ENCODE measurements at regions not wholly inside any gene's neighbourhood (a gene's known extent, or its start where the extent isn't known, plus 50 kb on each side); places are given as distances from the start of the nearest gene placed in this dataset.

DNA sequence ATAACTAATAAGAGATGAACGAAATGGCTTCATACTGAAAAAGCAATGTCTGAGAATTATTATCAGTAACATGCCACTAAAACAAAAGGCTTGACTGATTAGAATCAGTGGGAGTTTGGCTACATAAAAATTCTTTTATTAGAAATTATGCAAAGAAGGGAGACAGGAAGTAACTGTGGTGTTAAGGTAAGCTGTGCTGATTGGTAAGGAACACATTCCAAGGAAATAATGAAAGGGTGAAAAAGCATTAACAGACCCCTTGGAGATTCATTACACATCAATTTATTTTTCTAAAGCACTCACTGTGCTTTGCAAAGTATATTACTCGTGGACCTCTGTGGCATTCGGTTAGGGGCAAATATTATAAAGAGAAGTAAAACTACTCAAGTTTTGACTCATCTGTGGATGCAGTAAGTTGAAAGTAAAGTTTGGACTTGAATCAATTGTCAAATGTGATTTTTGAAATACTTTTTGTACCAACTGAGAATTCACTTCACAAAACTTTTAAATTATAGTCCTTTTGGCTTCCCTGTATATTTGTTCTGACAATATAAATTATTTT, 176.1 kb upstream of the ZPLD1 start:
- Mint-ChIP-seq H3K27ac (no peak overlapping the region), H3K9me3 (no peaks in the 10 kb centered on the region), H3K4me1 (no peaks in the 10 kb centered on the region), H3K4me3 (no peak overlapping the region), H3K27me3 (peaks cover 16% of the 10 kb centered on the region), H3K36me3 (no peaks in the 10 kb centered on the region)
- no peak overlapping the region for H3K27ac ChIP-seq (ENCODE audit: insufficient read depth, low read length, poor library complexity, severe bottlenecking)
- H3K4me1 ChIP-seq (ENCODE audit: control insufficient read depth, insufficient read depth, low read length, poor library complexity, severe bottlenecking), result no peaks in the 10 kb centered on the region
- H3K27me3 ChIP-seq (ENCODE audit: control insufficient read depth, insufficient read depth, low read length), result peaks cover 4% of the 10 kb centered on the region
- H3K36me3 ChIP-seq (ENCODE audit: control insufficient read depth, insufficient read depth, low read length), result no peaks in the 10 kb centered on the region
- H3K4me3 ChIP-seq (ENCODE audit: low read depth, low read length), result no peak overlapping the region
- DNase-seq (no peak), ATAC-seq (ENCODE audit: low read depth in 2 of 2) (no peak)
- H3K9me3 ChIP-seq (ENCODE audit: control insufficient read depth in 2 of 2, low read length in 2 of 2), result no peaks in the 10 kb centered on the region

DNA sequence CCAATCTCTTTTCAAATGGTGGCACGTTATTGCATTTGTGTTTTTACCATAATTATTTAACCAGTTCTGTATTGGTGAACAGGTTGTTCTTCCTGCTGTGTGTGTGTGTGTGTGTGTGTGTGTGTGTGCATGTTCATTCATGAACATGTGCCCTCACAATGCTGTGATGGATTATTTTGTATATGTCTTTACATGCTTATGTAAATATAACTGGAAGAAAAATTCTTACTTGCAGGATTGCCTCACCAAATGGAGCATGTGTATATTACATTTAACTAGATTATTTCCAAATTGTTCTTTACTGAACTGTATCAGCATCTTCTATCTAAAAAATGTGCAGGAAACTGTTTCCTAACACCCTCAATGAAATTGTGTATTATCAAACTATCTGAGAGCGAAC, 175.2 kb upstream of the ZPLD1 start:
- Mint-ChIP-seq H3K27ac (no peak overlapping the region), H3K4me1 (no peaks in the 10 kb centered on the region), H3K9me3 (peaks cover 0 to under 1% (median 0%) of the 10 kb centered on the region in 7 donors), H3K4me3 (no peak overlapping the region), H3K36me3 (no peaks in the 10 kb centered on the region), H3K27me3 (peaks cover 21% of the 10 kb centered on the region)
- H3K27ac ChIP-seq (ENCODE audit: insufficient read depth, low read length, poor library complexity, severe bottlenecking), result no peak overlapping the region
- no peak for DNase-seq
- no peak overlapping the region for H3K4me3 ChIP-seq (ENCODE audit: low read depth, low read length)
- no peaks in the 10 kb centered on the region for H3K27me3 ChIP-seq (ENCODE audit: control insufficient read depth, insufficient read depth, low read length)
- ATAC-seq (ENCODE audit: low read depth in 2 of 2), result no peak
- no peaks in the 10 kb centered on the region for H3K36me3 ChIP-seq (ENCODE audit: control insufficient read depth, insufficient read depth, low read length)
- no peaks in the 10 kb centered on the region for H3K4me1 ChIP-seq (ENCODE audit: control insufficient read depth, insufficient read depth, low read length, poor library complexity, severe bottlenecking)
- no peaks in the 10 kb centered on the region for H3K9me3 ChIP-seq (ENCODE audit: control insufficient read depth in 2 of 2, low read length in 2 of 2)

DNA sequence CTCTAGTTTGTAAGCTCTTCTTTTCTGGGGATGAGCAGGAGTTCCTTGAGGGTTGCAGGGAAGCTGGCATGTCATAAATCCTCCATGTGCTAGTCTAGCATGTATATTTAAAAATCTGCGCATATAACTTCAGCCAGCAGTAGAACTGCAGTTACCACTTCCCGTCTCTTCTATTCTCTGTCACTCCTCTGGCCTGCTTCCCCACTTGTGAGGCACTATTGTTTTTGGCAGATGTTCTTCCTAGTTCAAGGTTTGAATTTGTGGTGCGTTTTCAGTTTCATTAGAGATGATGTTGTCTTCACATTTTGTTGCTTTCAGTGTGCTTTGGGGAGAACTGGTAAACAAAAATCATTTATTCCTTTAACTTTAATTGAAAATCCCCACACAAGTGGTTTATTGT, 169.1 kb upstream of the ZPLD1 start:
- Histone ChIP-seq H3K27ac (ENCODE audit: insufficient read depth, low read length, poor library complexity, severe bottlenecking) (no peak overlapping the region), H3K4me1 (ENCODE audit: control insufficient read depth, insufficient read depth, low read length, poor library complexity, severe bottlenecking) (no peaks in the 10 kb centered on the region), H3K27me3 (ENCODE audit: control insufficient read depth, insufficient read depth, low read length) (peaks cover 6% of the 10 kb centered on the region), H3K4me3 (ENCODE audit: low read depth, low read length) (no peak overlapping the region), H3K36me3 (ENCODE audit: control insufficient read depth, insufficient read depth, low read length) (no peaks in the 10 kb centered on the region), H3K9me3 (ENCODE audit: control insufficient read depth in 2 of 2, low read length in 2 of 2) (no peaks in the 10 kb centered on the region)
- Mint-ChIP-seq H3K4me3 (no peak overlapping the region), H3K27ac (no peak overlapping the region), H3K4me1 (no peaks in the 10 kb centered on the region), H3K27me3 (peaks cover 12% of the 10 kb centered on the region), H3K9me3 (peaks cover 0 to 3% (median 0%) of the 10 kb centered on the region in 7 donors), H3K36me3 (no peaks in the 10 kb centered on the region)
- ATAC-seq (ENCODE audit: low read depth in 2 of 2), result no peak
- no peak for DNase-seq

DNA sequence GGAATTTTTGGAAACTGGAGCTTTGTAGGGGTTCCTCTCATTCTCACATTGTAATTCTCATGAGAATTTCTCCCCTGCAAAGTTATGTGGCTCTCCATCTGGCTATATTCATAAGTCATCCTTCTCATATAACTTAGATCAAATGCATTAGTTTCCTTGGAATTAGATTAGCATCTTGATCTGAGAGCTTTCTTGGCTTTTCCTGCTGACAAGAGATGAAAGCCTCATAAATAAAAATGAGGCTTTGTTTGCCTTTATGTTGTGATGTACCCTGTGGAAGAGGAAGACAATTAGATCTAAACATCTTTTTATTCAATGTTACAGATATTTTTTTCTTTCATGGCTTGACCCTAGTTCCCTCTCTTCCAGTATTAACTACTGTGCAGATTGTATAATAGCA, 165.4 kb upstream of the ZPLD1 start:
- Histone ChIP-seq H3K27ac (ENCODE audit: insufficient read depth, low read length, poor library complexity, severe bottlenecking) (no peak overlapping the region), H3K27me3 (ENCODE audit: control insufficient read depth, insufficient read depth, low read length) (peaks cover 6% of the 10 kb centered on the region), H3K36me3 (ENCODE audit: control insufficient read depth, insufficient read depth, low read length) (no peaks in the 10 kb centered on the region), H3K4me3 (ENCODE audit: low read depth, low read length) (no peak overlapping the region), H3K9me3 (ENCODE audit: control insufficient read depth in 2 of 2, low read length in 2 of 2) (no peaks in the 10 kb centered on the region), H3K4me1 (ENCODE audit: control insufficient read depth, insufficient read depth, low read length, poor library complexity, severe bottlenecking) (no peaks in the 10 kb centered on the region)
- DNase-seq (no peak), ATAC-seq (ENCODE audit: low read depth in 2 of 2) (no peak)
- Mint-ChIP-seq H3K27ac (no peak overlapping the region), H3K4me1 (no peaks in the 10 kb centered on the region), H3K9me3 (peaks cover 0 to 5% (median 2%) of the 10 kb centered on the region in 7 donors), H3K4me3 (no peak overlapping the region), H3K36me3 (no peaks in the 10 kb centered on the region), H3K27me3 (peaks cover 10% of the 10 kb centered on the region)

DNA sequence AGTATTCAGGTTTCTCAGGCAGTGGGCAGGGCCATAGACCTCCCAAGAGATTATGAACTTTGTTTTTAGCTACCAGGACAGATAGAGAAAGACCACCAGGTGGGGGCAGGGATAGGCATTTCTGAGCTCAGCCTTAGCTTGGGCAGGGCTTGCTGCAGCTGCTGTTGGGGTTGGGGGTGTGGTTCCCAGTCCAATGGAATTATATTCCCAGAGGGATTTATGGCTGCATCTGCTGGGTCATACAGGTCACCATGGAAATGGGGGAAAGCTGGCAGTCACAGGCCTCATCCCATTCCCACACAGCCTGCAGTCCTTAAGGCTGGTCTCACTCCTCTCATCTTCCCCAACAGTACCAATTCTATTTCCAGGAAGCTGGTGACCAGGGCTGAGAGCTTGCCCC, 144.6 kb upstream of the ZPLD1 start:
- no peak for ATAC-seq (ENCODE audit: low read depth in 2 of 2)
- no peaks in the 10 kb centered on the region for H3K9me3 ChIP-seq (ENCODE audit: control insufficient read depth in 2 of 2, low read length in 2 of 2)
- H3K27me3 Mint-ChIP-seq, result peaks cover 7% of the 10 kb centered on the region
- H3K36me3 ChIP-seq (ENCODE audit: control insufficient read depth, insufficient read depth, low read length), result no peaks in the 10 kb centered on the region
- H3K4me1 ChIP-seq (ENCODE audit: control insufficient read depth, insufficient read depth, low read length, poor library complexity, severe bottlenecking), result no peaks in the 10 kb centered on the region
- no peak for DNase-seq
- no peaks in the 10 kb centered on the region for H3K27me3 ChIP-seq (ENCODE audit: control insufficient read depth, insufficient read depth, low read length)
- no peak overlapping the region for H3K4me3 Mint-ChIP-seq
- H3K4me1 Mint-ChIP-seq, result no peaks in the 10 kb centered on the region
- H3K9me3 Mint-ChIP-seq, result peaks cover 0 to 14% (median 4%) of the 10 kb centered on the region in 7 donors
- H3K4me3 ChIP-seq (ENCODE audit: low read depth, low read length), result no peak overlapping the region
- H3K27ac ChIP-seq (ENCODE audit: insufficient read depth, low read length, poor library complexity, severe bottlenecking), result no peak overlapping the region
- no peaks in the 10 kb centered on the region for H3K36me3 Mint-ChIP-seq
- H3K27ac Mint-ChIP-seq, result no peak overlapping the region

DNA sequence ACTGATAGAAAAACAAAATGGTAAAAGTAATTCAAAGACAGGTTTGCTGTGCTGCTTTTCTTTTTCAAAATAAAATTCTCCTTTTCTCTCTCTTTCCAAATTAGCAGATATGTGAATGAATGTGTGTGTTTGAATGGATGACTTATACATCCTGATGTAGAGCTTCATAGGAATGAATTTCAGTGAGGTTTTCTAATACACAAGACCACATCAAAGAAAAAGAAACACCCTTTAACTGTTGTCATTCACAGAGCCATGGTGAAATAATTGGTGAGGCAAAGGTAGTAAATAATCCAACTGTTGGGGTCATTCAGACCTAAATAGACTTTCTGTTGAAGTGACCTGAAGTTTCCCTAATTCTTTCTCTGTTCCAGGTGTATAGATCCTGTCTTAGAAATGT, 139.1 kb upstream of the ZPLD1 start:
- H3K4me1 Mint-ChIP-seq, result no peaks in the 10 kb centered on the region
- no peaks in the 10 kb centered on the region for H3K36me3 Mint-ChIP-seq
- no peak overlapping the region for H3K4me3 Mint-ChIP-seq
- ATAC-seq (ENCODE audit: low read depth in 2 of 2), result no peak
- Histone ChIP-seq H3K9me3 (ENCODE audit: control insufficient read depth in 2 of 2, low read length in 2 of 2) (no peaks in the 10 kb centered on the region), H3K36me3 (ENCODE audit: control insufficient read depth, insufficient read depth, low read length) (no peaks in the 10 kb centered on the region), H3K27ac (ENCODE audit: insufficient read depth, low read length, poor library complexity, severe bottlenecking) (no peak overlapping the region), H3K27me3 (ENCODE audit: control insufficient read depth, insufficient read depth, low read length) (no peaks in the 10 kb centered on the region), H3K4me3 (ENCODE audit: low read depth, low read length) (no peak overlapping the region), H3K4me1 (ENCODE audit: control insufficient read depth, insufficient read depth, low read length, poor library complexity, severe bottlenecking) (no peaks in the 10 kb centered on the region)
- peak in 1 of 3 donors; percentile 1 for DNase-seq
- H3K27ac Mint-ChIP-seq, result no peak overlapping the region
- peaks cover 9% of the 10 kb centered on the region for H3K27me3 Mint-ChIP-seq
- peaks cover 0 to 3% (median 0%) of the 10 kb centered on the region in 7 donors for H3K9me3 Mint-ChIP-seq

DNA sequence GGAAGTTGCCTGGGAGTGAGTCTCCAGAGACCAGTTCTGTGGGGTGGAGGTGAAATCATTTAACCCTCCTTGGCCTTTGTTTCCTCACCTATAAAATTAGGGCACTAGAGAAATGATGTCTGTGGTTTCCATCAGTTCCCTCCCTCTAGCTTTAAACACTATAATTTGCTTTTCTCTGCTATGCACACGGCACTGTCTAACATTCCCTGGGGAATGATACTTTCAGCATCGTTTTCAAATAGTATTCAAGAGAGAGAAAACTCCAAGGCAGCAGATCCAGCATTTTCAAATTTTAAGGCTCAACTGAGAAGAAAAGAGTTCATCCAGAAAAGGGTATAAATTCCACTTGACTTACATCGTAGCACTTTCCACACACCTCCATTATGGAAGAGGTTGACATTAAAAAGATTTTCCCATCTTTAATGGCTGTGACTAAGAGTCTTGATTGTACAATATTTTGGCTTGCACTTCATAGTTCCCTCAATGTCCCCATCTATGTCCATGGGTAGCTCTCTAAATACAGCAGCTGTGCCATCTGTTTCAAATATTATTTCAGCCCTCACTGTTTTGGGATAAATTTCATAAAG, 137.7 kb upstream of the ZPLD1 start:
- Histone ChIP-seq H3K27me3 (ENCODE audit: control insufficient read depth, insufficient read depth, low read length) (no peaks in the 10 kb centered on the region), H3K4me3 (ENCODE audit: low read depth, low read length) (no peak overlapping the region), H3K4me1 (ENCODE audit: control insufficient read depth, insufficient read depth, low read length, poor library complexity, severe bottlenecking) (no peaks in the 10 kb centered on the region), H3K27ac (ENCODE audit: insufficient read depth, low read length, poor library complexity, severe bottlenecking) (no peak overlapping the region), H3K36me3 (ENCODE audit: control insufficient read depth, insufficient read depth, low read length) (no peaks in the 10 kb centered on the region), H3K9me3 (ENCODE audit: control insufficient read depth in 2 of 2, low read length in 2 of 2) (no peaks in the 10 kb centered on the region)
- Mint-ChIP-seq H3K27me3 (peaks cover 11% of the 10 kb centered on the region), H3K4me1 (no peaks in the 10 kb centered on the region), H3K4me3 (no peak overlapping the region), H3K27ac (no peak overlapping the region), H3K9me3 (peaks cover 0 to 3% (median 0%) of the 10 kb centered on the region in 7 donors), H3K36me3 (no peaks in the 10 kb centered on the region)
- ATAC-seq (ENCODE audit: low read depth in 2 of 2) (no peak), DNase-seq (no peak)
